Testis (tissue), 2 donors: ENCODE measurements at regions not wholly inside any gene's neighbourhood (a gene's known extent, or its start where the extent isn't known, plus 50 kb on each side); places are given as distances from the start of the nearest gene placed in this dataset.

Experiments used
- DNase-seq: peaks from one replicate; pipeline ENCODE4 v3.0.0-alpha.2; 2019
- H3K27ac ChIP-seq, 2 donors: fragments of 200-600 bp; sonication (generic); one replicate each; pipeline ENCODE4 v1.5.1; 2019
- H3K27me3 ChIP-seq: fragments of 200-600 bp; sonication (generic); one replicate; pipeline ENCODE4 v1.5.1; 2019
- H3K36me3 ChIP-seq: fragments of 200-600 bp; sonication (generic); one replicate; pipeline ENCODE4 v1.5.1; 2017; ENCODE audit warnings: low read depth; ENCODE audit errors: missing control alignments
- H3K4me1 ChIP-seq: fragments of 200-600 bp; sonication (generic); one replicate; pipeline ENCODE4 v1.5.1; 2019
- H3K4me3 ChIP-seq, 2 donors: fragments of 200-600 bp; sonication (generic); one replicate each; pipeline ENCODE4 v1.5.1; 2017 to 2019
- H3K9me3 ChIP-seq: fragments of 200-600 bp; sonication (generic); one replicate; pipeline ENCODE4 v1.5.1; 2017
- CTCF ChIP-seq, 3 experiments: fragments of 450-650 bp in 2 of 3; fragments of 200-600 bp in 1 of 3; sonication (generic) in 1 of 3; IDR thresholded peaks; one replicate each; pipeline ENCODE4 v1.5.1; 2016 to 2019; ENCODE audit warnings: antibody characterized with exemption in 3 of 3, mild to moderate bottlenecking in 2 of 3, moderate library complexity in 1 of 3
- POLR2A ChIP-seq: fragments of 450-650 bp; IDR thresholded peaks from one replicate; pipeline ENCODE4 v1.6.1; 2017; ENCODE audit warnings: antibody characterized with exemption, mild to moderate bottlenecking, moderate library complexity
- WGBS, 2 donors: methylation state at CpG; one replicate each; pipeline ENCODE4 v1.1.5; 2018; 5-methylcytosine and 5-hydroxymethylcytosine counted together
- intact Hi-C: fragments of 100-400 bp; cut with DNase I; formaldehyde crosslinking; loops from one replicate; pipeline ENCODE4 v1.15.1; 2023; ENCODE audit warnings: low total_unique reads

GRCh38 chr3:110902453-110903085, 169.0 kb upstream of the NECTIN3 start:
- intact Hi-C loops = no loop called here
- no peaks in the 10 kb centered on the region for H3K4me1 ChIP-seq
- H3K4me3 ChIP-seq = no peak overlapping the region
- DNase-seq = no peak
- WGBS, 2 donors = 84 to 90% methylated on average over 9 of the region's 9 CpGs
- no peaks in the 10 kb centered on the region for H3K27me3 ChIP-seq
- H3K9me3 ChIP-seq = no peaks in the 10 kb centered on the region
- H3K36me3 ChIP-seq = no peaks in the 10 kb centered on the region
- no peak for TF ChIP-seq POLR2A
- TF ChIP-seq CTCF (IDR thresholded peaks at IDR 0.05) = no peak
- no peak overlapping the region for H3K27ac ChIP-seq

- WGBS, 2 donors = 78 to 80% methylated on average over 4 of the region's 4 CpGs
- no peaks in the 10 kb centered on the region for H3K9me3 ChIP-seq
- no peak for TF ChIP-seq POLR2A
- TF ChIP-seq CTCF (IDR thresholded peaks at IDR 0.05) = no peak
- H3K27ac ChIP-seq = no peak overlapping the region
- intact Hi-C loops = no loop called here
- no peaks in the 10 kb centered on the region for H3K27me3 ChIP-seq
- no peak overlapping the region for H3K4me3 ChIP-seq
- H3K36me3 ChIP-seq = no peaks in the 10 kb centered on the region
- no peaks in the 10 kb centered on the region for H3K4me1 ChIP-seq
- DNase-seq = no peak
These were observed 167.7 kb upstream of the NECTIN3 start for GRCh38 chr3:110903771-110904519.

- DNase-seq = no peak
- Histone ChIP-seq H3K36me3 (no peaks in the 10 kb centered on the region), H3K27me3 (no peaks in the 10 kb centered on the region), H3K9me3 (no peaks in the 10 kb centered on the region), H3K4me1 (no peaks in the 10 kb centered on the region), H3K4me3 (no peak overlapping the region), H3K27ac (no peak overlapping the region)
- 92 to 99% methylated on average over 3 of the region's 3 CpGs for WGBS, 2 donors
- intact Hi-C loops = no loop called here
- TF ChIP-seq POLR2A (no peak), CTCF (IDR thresholded peaks at IDR 0.05) (no peak)
These were observed 167.1 kb upstream of the NECTIN3 start for GRCh38 chr3:110904520-110904890.

GRCh38 chr3:110905121-110905520, 166.5 kb upstream of the NECTIN3 start:
- no peak for TF ChIP-seq CTCF (IDR thresholded peaks at IDR 0.05)
- TF ChIP-seq POLR2A = no peak
- 37 to 64% methylated on average over 1 of the region's 1 CpG for WGBS, 2 donors

GRCh38 chr3:110909839-110910238, 161.8 kb upstream of the NECTIN3 start:
- intact Hi-C loops = no loop called here
- no peaks in the 10 kb centered on the region for H3K36me3 ChIP-seq
- TF ChIP-seq CTCF (IDR thresholded peaks at IDR 0.05) (no peak), POLR2A (no peak)
- H3K27me3 ChIP-seq = no peaks in the 10 kb centered on the region
- no peak overlapping the region for H3K27ac ChIP-seq
- H3K9me3 ChIP-seq = no peaks in the 10 kb centered on the region
- 51 to 52% methylated on average over 2 of the region's 2 CpGs for WGBS, 2 donors
- no peaks in the 10 kb centered on the region for H3K4me1 ChIP-seq
- no peak for DNase-seq
- H3K4me3 ChIP-seq = no peak overlapping the region

More at GRCh38 chr3:110905121-110905520, 166.5 kb upstream of the NECTIN3 start:
- H3K4me1 ChIP-seq = no peaks in the 10 kb centered on the region
- H3K36me3 ChIP-seq = no peaks in the 10 kb centered on the region
- DNase-seq = no peak
- H3K9me3 ChIP-seq = no peaks in the 10 kb centered on the region
- intact Hi-C loops = no loop called here
- no peak overlapping the region for H3K4me3 ChIP-seq
- no peaks in the 10 kb centered on the region for H3K27me3 ChIP-seq
- no peak overlapping the region for H3K27ac ChIP-seq
